HL-60 (cell line): ENCODE measurements at regions not wholly inside any gene's neighbourhood (a gene's known extent, or its start where the extent isn't known, plus 50 kb on each side); places are given as distances from the start of the nearest gene placed in this dataset.

ENCODE experiments used
- CTCF ChIP-seq: IDR thresholded peaks from one replicate; pipeline ENCODE4 v1.5.1; 2011; ENCODE audit warnings: low read length, control low read depth, inconsistent platforms; ENCODE audit not compliant: insufficient read depth
- GABPA ChIP-seq: IDR thresholded peaks from 2 replicates; pipeline ENCODE4 v1.6.1; 2012; ENCODE audit warnings: low read depth
- POLR2AphosphoS5 ChIP-seq: IDR thresholded peaks from 2 replicates; pipeline ENCODE4 v1.6.1; 2012; ENCODE audit warnings: low read depth
- REST ChIP-seq: IDR thresholded peaks from 2 replicates; pipeline ENCODE4 v1.6.1; 2012; ENCODE audit warnings: low read depth; ENCODE audit not compliant: insufficient replicate concordance

GRCh38 chr2:236641051-236641726, 71.6 kb downstream of the ACKR3 start:
- TF ChIP-seq CTCF: no peak
- no peak for TF ChIP-seq POLR2AphosphoS5
- TF ChIP-seq GABPA: no peak
- no peak for TF ChIP-seq REST
